GM12873 (cell line): ENCODE measurements at regions not wholly inside any gene's neighbourhood (a gene's known extent, or its start where the extent isn't known, plus 50 kb on each side); places are given as distances from the start of the nearest gene placed in this dataset.

Experiments used
- TF ChIP-seq, protein P1 (sequence below): IDR thresholded peaks from 2 replicates; pipeline ENCODE4 v1.5.1; 2012; ENCODE audit warnings: low read depth, mild to moderate bottlenecking, moderate library complexity, low read length, control low read depth; ENCODE audit not compliant: insufficient read depth; ENCODE audit errors: missing control alignments

DNA sequence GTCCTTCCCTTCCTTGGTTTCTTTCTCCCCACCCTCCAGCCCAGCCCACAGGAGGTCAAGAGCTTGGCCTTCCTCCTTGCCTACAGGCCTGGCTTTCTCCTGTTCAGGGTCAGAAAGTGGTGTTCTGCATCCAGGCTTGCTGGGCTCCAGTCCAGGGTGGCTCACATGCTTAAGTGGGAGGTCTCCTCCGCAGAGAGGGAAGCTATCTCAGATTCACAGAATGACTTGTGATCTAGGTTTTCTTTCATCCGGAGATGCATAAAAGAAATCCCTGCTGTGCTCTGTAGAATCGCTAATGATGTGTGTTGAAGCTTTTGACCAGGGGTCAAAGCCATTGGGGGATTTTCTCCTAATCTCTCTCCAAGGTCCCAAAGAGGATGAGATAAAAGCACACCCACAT lies 382.3 kb upstream of the EEF2KMT start:
- TF ChIP-seq, protein P1, sequence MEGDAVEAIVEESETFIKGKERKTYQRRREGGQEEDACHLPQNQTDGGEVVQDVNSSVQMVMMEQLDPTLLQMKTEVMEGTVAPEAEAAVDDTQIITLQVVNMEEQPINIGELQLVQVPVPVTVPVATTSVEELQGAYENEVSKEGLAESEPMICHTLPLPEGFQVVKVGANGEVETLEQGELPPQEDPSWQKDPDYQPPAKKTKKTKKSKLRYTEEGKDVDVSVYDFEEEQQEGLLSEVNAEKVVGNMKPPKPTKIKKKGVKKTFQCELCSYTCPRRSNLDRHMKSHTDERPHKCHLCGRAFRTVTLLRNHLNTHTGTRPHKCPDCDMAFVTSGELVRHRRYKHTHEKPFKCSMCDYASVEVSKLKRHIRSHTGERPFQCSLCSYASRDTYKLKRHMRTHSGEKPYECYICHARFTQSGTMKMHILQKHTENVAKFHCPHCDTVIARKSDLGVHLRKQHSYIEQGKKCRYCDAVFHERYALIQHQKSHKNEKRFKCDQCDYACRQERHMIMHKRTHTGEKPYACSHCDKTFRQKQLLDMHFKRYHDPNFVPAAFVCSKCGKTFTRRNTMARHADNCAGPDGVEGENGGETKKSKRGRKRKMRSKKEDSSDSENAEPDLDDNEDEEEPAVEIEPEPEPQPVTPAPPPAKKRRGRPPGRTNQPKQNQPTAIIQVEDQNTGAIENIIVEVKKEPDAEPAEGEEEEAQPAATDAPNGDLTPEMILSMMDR = no peak

- TF ChIP-seq, protein P1 = no peak
Observed at GRCh38 chr16:5478036-5478435, 380.4 kb upstream of the EEF2KMT start.

DNA sequence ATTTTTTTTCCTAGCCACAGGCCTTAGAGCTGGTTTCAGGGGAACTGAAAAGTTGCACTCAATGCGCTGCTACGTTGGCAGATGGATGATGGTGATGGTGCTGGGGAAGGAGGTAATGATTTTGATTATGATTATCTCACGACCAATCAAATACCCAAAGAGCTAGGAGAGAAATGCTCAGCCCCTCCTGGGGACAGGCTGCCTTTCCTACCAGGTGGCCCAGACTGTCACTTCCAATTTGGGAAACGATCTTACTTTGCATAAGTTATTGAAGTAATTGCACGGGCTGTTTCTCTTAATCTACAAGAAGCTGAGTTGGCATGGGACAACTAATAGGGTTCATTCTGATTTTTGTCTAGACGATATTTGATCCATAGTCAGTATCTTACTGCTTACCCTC lies 379.7 kb upstream of the EEF2KMT start:
- TF ChIP-seq, protein P1 = no peak

DNA sequence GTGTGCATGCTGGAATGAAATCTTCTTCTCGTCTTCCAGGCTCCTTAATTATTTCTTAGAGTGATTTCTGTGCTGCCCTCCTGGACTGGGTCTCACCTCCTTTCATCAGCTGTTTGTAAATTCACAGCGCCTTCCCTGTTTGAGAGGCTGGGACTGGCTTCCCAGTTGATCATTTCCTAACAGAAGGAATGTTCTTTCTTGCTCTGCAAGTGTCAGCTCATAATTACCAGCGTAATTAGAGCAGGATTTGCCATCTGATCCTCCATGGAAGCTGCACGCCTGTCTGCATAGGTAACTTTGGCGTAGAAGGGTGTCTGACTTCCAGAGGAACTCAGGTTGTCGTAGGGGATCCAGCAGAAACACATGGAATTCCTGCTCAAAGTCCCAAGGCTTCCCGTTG lies 375.0 kb upstream of the EEF2KMT start:
- TF ChIP-seq, protein P1 = no peak

DNA sequence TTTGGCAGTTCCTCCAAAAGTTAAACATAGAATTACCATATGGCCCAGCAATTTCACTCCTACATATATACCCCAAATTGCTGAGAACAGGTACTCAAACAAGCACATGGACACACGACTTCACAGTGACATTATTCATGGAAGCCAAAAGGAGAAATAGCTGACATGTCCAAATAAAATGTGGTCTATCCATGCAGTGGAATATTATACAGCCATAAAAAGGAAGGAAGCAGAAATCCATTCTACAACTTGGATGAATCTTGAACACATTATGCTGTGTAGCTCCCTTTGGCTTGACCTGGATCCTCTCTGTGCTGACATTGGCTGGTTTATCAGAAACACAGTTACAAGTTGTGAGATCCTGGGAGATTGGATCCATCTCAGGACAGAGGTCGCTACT lies 370.9 kb upstream of the EEF2KMT start:
- TF ChIP-seq, protein P1 = no peak

GRCh38 chr16:5467552-5467951 lies 370.0 kb upstream of the EEF2KMT start:
- TF ChIP-seq, protein P1 = no peak

GRCh38 chr16:5466551-5466950 lies 369.0 kb upstream of the EEF2KMT start:
- TF ChIP-seq, protein P1 = no peak
